GM06990 (cell line): ENCODE measurements at regions not wholly inside any gene's neighbourhood (a gene's known extent, or its start where the extent isn't known, plus 50 kb on each side); places are given as distances from the start of the nearest gene placed in this dataset.

Experiments
- DNase-seq: peaks from one replicate; pipeline ENCODE4 v3.0.0-alpha.2; 2011; ENCODE audit not compliant: insufficient read length; ENCODE audit errors: extremely low read depth
- H3K27me3 ChIP-seq: replicated peaks from 2 replicates; pipeline ENCODE4 v1.6.0; 2011; ENCODE audit warnings: low read length; ENCODE audit not compliant: control insufficient read depth, insufficient read depth
- H3K36me3 ChIP-seq: 2 replicates; pipeline ENCODE4 v1.5.1; 2011; ENCODE audit warnings: low read length; ENCODE audit not compliant: control insufficient read depth, insufficient read depth
- H3K4me3 ChIP-seq: replicated peaks from 2 replicates; pipeline ENCODE4 v1.5.1; 2011; ENCODE audit warnings: low read depth, mild to moderate bottlenecking, control low read depth, low read length
- CTCF ChIP-seq: IDR thresholded peaks from 2 replicates; pipeline ENCODE4 v1.5.1; 2011; ENCODE audit warnings: low read length, control low read depth, mild to moderate bottlenecking, inconsistent platforms; ENCODE audit not compliant: insufficient read depth, poor library complexity, severe bottlenecking

DNA sequence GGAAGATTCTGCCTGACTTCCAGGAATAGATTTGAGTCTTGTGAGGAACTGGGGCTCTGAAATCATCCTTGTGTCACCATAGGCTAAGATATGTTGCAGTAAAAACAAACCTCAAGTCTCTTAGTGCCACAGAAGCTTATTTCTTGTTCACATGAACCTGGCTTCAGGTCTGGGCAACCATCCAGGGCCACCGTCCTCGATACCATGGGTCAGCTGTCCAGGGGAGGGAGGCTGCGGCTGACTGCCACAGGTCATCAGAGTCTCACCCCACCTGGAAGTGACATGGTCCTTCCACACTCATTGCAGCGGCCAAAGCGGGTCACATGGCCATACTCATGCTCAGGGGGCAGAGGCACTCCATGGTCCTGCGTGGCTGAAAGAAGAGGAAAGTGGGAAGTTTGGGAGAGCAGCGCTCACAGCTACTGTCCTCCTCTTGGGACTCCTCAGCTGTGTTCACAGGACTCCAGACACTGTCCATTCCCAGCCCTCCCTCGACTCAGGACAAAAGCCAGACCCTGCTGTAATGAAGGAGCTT, 284.5 kb downstream of the CBLN1 start:
- no peak for TF ChIP-seq CTCF
- Histone ChIP-seq H3K27me3 (no peaks in the 10 kb centered on the region), H3K4me3 (no peak overlapping the region), H3K36me3 (no peaks in the 10 kb centered on the region)
- no peak for DNase-seq

DNA sequence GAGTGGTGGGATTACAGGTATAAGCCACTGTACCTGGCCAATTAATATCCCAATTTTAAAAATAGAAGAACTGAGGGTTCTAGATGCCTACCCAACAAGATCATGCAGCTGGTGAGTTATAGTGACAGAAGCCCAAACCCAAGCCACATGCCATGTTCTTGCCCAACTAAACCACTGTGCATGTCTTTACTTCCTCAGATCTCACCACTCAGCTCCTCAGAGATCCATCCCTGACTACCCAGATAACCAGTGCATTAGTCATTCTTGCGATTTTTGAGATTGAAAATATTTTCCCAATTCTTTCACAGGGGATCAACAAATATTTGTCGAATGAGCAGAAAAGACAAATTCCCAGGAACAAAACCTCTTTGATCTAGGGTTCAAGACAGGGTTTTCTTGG, 303.1 kb downstream of the CBLN1 start:
- no peak overlapping the region for H3K4me3 ChIP-seq
- no peaks in the 10 kb centered on the region for H3K36me3 ChIP-seq
- DNase-seq: no peak
- TF ChIP-seq CTCF: no peak
- H3K27me3 ChIP-seq: no peaks in the 10 kb centered on the region

GRCh38 chr16:48972236-48972635, 309.4 kb downstream of the CBLN1 start:
- H3K4me3 ChIP-seq: no peak overlapping the region
- TF ChIP-seq CTCF: no peak
- H3K36me3 ChIP-seq: no peaks in the 10 kb centered on the region
- no peak for DNase-seq
- H3K27me3 ChIP-seq: no peaks in the 10 kb centered on the region

- H3K36me3 ChIP-seq: no peaks in the 10 kb centered on the region
- H3K4me3 ChIP-seq: no peak overlapping the region
- no peak for TF ChIP-seq CTCF
- DNase-seq: no peak
- H3K27me3 ChIP-seq: no peaks in the 10 kb centered on the region
Measured at GRCh38 chr16:48971571-48972077, 310.0 kb downstream of the CBLN1 start.

DNA sequence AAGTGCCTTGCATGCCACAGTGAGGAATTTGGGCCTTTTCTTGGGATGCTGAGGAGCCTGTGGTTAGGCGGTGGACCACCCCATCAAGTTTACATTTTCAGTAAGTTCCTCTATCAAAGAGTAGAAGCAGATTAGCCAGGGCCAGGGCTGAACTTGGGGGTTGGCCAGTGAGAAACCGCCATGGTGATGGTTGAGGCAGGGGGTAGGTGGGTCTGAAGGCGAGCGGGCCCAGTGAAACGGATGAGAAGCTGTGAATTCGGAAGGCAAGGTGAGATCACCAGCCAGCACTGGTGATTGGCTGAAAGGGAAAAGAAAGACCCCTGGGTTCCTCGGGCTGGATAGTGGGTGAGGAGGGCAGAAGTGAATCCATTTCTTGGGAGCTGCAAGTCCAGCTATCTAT, 311.4 kb downstream of the CBLN1 start:
- Histone ChIP-seq H3K27me3 (no peaks in the 10 kb centered on the region; the same call in 1 of the 2 replicates), H3K36me3 (no peaks in the 10 kb centered on the region), H3K4me3 (no peak overlapping the region)
- no peak for TF ChIP-seq CTCF
- DNase-seq: no peak

- Histone ChIP-seq H3K4me3 (no peak overlapping the region), H3K36me3 (no peaks in the 10 kb centered on the region), H3K27me3 (no peaks in the 10 kb centered on the region; the same call in 1 of the 2 replicates)
- DNase-seq: no peak
- no peak for TF ChIP-seq CTCF
Measured at GRCh38 chr16:48969611-48970010, 312.0 kb downstream of the CBLN1 start.
